ENCODE measurements at regions not wholly inside any gene's neighbourhood (a gene's known extent, or its start where the extent isn't known, plus 50 kb on each side); places are given as distances from the start of the nearest gene placed in this dataset.

DNA sequence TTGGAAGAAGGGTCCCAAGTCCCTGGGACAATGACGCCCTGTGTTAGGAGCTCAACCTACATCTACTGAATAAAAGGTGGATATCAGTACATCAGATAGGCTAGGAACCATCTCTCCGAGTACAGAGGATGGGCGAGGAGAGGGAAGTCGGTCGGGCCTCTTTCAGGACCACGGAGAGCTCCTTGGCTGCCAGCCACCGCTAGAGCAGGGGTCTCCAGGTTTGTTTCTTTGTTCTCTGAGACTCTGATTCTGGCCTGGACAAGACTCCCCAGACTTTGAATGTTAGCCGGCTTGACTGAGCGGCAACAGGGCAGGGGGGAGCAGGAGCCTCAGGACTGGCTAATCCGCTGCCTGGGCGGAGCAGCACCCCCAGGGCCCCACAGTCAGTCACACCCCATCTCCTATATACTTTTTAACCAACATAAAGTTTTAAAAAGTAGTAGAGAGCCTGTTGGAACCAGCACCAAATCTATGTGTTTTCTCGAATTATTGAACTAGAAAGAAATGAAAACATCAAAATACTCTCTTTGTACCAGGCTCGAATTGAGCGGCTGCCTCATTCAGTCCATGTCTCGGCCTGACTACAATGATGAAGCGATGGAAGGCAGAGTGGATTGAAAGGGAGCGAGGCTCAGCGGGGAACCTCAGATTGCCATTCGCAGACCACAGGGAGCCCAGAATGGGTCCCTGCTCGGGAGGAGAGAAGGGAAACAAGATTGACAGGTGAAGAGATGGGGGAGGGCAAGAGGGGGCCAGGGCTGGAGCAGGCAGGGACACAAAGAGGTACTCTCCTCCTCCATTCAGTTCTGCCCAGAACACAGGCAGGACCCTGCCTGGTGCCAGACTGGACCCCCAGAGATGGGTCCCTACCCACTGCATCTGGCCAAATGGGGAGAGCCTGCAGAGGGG, 131.6 kb downstream of the TPRA1 start:
- DNase-seq (ENCODE audit: low read depth) = no peak

DNA sequence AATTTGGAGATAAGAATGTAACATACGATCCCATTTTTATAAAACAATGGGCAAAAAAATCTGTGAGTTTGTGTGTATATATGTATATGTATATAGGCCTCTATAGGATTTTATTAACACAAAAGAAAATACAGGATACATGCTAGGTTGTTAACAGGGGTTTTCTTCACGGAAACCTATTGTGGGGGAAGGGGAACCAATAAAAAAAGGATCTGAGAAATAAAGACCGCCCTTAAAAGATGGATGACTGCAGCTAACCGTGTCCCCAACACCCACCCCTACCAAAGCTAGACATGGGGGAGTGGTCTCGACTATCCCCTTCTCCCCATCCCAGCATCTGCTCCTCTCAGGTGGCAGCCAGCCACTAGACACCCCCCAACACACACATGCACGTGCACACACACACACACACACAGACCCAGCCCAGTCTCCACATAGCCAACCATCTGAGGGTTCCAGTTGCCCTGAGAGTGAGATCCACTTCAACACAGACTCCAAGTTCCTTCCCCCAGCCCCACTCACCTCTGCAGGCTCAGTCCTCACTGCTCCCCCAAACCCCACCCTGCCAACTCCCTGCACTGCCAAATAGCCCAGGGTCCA, 132.9 kb downstream of the TPRA1 start:
- DNase-seq (ENCODE audit: low read depth) = no peak

DNA sequence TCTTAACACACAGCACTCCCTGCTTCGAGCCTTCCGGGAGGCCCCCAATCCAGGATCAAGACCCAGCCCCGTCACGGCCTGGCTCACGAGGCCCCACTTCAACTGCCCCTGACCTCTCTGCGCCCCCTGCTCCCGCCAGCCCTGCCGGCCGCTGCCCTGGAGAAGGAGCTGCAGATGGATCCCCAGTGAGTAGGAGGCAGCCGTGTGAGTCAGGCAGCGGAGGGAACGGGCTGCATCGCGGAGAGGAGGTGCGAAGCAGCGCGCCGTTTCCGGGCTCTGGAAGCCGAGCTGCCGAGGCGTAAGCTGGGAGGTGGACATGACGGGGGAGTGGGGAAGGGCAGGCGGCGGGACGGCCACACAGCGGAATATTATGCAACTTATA, 133.4 kb downstream of the TPRA1 start:
- peak; percentile 50 for DNase-seq (ENCODE audit: low read depth)

DNA sequence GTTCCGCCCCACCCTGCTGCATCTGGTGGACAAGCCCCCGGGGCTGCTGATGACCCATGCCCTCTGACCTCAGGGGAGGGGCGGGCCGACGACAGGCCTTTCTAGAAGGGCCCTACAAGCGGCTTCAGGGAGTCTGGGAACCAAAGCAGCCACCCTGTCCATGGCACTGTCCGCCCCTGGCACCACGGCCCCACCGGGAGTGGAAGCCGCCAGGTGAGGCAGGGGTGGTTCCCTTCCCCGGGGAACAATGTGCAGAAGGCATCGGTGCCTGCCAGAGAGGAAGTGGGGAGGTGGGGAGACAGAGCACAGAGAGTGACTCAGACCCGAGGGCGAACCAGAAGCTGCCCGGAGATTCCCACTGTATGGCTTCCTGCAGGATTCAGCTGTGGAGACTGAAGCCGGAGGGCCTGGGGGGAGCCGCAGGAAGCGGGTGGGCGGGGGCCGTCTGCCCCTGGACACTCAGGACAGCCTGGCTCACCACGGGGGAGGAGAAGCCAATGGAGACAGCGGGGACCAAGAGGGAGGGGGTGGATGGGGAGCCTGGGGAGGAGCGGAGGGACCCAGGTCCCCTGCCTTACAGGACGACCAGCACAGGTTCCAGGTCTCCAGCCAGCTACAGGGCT, 134.0 kb downstream of the TPRA1 start:
- DNase-seq (ENCODE audit: low read depth) = peak; percentile 68

DNA sequence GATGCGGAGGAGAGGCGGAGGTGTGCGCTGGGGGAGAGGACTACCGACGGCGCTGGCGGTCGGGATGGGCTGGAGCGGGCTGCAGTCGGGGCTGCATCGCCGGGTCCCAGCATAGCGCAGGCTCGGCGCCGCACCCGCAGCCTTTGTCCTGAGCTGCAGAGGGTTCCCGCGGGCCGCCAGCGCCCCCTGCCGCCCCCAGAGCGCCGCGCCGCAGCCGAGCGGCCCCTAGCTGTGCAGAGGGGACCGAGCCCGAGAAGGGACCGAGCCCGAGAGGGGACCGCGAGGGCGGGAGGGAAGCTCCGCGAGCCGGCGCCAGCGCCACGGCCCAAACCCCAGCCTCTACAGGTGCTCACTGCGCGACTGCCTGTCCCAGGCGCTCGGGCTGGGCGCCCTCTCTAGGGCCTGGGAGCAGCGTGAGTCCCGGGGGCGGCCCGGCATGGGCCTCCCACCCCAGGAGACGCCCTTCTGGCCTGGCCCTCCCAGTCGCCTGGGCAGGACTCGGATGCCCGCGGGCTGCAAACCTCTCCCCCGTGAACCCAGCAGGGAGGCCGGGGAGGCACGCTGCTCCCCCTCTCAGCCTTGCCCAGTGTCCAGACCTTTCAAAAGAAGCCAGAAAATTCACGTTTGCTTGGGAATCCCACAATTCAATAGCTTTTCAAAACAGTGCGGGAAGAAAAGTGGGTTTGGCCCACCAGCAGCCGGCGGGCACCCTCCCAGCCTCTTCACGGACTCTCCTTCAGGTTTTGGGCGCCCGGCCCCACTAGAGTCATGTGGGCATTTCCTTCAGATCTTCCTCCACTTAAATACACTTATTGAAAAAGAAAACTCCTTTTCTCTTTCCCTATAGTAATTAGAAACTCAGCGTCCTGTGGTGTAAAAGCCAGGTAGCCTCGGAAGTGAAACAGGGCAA, 134.7 kb downstream of the TPRA1 start:
- peak; percentile 5 for DNase-seq (ENCODE audit: low read depth)

DNA sequence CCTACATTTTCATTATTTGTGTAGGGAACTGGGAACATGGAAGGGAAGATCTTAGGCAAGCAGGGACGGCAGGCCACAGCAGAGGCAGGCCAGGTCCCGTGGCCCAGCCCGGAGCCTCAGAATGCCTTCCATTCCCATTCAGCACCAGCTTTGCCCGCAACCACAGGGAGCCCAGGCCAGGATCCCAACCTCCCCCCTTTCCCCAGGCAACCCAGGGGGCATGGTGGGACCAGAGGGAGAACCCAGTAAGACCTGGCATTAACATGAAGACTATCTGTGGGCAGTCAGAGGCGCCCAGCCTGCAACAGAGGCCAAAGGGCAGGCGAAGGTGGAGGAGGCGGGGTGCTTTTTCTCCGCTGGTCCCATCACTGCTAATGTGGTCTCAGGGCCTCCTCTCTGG, 135.6 kb downstream of the TPRA1 start:
- no peak for DNase-seq (ENCODE audit: low read depth)

DNA sequence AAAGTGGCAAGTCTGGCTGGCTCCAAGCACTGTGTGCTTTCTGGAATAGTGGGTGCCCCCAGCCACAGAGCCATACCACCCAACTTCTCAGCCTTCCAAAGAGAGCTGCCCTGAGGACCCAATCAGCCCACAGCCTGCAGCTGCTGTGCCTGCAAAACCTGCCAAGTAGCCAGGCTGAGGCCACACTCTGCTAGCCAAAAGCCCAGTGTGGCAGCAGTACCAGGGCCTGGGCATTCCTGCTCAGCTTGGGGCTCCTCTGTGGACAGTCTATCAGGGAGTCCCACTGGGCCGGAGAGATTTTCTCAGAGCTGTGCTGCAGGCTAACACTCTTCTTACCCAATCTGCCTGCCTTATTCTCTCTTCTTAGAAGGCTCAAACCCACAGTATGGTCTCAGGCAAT, 136.5 kb downstream of the TPRA1 start:
- no peak for DNase-seq (ENCODE audit: low read depth)

DNA sequence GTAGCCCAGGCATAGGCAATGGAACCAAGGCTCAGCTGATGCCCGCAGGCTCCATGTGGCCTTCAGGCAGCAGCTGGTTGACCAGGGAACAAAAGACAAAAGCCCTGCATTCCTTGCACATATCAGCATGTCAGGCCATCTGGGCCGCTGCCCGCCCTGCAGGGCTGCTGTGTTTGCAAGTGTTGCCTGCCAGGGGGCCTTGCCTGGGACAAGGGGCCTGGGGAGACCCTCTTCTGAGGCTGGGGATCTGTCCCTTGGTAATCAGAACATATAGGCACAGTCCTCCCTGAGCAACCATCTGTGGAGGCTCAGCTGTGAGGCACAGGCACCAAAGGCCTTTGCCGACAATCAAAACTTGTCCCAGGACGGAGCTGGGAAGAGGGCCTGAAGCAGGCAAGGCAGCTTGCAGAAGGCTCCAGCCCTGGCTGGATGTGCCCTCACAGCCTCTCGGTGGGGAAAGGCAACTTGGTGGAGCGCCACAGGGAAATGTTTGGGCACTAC, 138.2 kb downstream of the TPRA1 start:
- no peak for DNase-seq (ENCODE audit: low read depth)

DNA sequence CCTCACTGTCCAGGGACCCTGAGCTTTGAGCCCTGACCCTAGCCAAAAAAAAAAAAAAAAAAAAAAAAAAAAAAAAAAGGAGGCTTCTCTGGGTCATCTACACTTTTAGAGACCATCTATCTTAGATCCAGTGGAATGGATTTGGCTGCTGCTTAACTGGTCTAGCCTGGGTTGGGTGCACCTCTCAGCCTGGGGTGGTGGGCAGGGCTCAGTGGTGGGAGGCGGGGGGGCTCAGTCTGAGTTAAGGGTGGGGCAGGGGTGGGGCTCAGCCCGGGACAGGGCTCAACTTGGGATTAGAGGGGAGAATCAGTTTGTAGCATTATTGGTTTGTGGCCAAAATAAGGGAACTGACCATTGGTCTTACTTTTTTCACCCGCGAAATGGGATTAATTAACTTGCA, 139.2 kb downstream of the TPRA1 start:
- no peak for DNase-seq (ENCODE audit: low read depth)

DNA sequence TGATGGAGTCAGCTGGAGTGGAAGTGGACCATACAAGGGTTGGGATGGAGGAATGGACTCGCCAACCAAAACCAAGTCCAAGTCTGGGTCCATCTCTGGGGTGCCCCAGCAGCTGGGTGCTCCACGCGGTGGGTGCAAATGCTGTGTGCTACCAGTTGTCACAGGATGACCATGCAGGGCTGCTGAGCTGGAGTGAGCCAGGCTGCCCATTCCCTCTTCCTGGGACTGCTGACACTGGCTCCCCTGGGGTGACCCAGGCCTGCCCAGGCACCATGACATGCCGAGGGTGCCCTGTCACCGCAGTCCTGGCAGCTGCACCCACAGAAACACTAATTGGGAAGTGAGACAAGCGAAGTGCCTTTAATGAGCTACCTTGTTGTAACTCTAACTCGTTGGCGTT, 140.2 kb downstream of the TPRA1 start:
- DNase-seq (ENCODE audit: low read depth) = no peak

DNA sequence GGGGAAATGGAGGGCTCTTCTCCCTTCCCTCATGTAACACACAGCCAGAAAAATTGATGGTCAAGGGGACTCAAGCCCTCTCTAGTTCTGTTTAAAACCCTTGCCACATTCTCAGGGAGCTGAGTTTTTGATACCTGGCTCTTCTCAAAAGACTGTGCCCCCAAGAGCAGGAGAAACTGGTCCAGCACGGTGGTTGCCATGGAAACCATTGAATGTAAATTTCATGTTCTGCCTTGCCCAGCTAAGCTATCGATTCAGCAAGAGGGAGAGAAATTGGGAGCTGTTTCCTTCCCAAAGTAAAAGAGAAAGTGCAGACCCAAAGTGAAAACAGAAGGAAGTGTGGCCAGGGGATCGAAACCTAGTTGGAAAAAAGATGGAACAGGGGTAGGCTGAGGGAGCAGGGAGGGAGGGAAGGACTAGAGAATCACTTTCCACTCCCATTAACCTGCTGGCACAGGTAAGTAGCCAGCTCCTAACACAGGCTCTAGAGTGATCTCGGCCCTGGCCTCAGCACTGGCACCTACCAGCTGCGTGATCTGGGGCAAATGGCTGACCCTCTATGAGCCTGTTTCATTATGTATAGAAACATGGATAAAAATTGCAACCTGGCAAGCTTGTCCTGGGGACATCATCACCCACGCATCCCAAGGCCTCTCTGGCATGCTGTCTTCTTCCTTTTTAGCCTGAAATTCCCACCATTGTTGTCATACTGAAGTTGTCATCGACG, 140.9 kb downstream of the TPRA1 start:
- no peak for DNase-seq (ENCODE audit: low read depth)

DNA sequence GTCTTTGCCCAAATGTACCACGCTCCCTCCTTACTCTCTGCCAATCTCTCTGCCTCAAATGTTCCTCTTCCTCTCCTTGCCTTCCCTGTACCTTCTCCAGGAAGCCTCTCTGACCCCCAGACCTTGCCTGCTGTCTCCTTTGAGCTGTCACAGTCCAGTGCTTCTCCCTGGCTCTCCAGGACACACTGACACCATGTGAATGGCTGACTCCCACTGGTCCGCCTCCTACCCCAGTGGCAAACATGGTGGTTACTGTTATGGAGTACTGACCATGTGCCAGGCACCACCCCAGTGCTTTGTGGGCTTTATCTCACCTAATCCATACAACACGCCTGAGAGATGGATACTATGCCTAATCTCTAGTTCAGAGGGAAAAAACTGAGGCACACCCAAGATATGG, 141.9 kb downstream of the TPRA1 start:
- DNase-seq (ENCODE audit: low read depth) = no peak

DNA sequence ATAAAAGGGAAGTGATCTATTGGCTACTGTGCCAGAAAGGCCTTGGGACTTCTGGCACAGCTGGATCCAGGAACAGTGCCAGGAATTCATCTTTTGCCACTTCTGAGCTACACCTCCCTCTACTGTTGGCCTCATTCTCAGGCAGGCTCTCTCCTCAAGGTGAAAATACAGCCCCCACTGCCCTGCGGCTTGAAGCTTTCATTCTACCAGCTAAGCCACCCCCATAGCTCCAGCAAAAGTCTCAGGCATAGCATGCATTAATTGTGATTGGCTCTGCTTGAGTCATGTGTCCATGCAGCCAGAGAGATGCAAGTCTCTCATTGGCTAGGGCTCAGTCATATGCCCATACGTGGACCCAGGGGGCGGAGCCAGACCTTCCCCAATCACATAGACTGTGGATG, 142.4 kb downstream of the TPRA1 start:
- no peak for DNase-seq (ENCODE audit: low read depth)

DNA sequence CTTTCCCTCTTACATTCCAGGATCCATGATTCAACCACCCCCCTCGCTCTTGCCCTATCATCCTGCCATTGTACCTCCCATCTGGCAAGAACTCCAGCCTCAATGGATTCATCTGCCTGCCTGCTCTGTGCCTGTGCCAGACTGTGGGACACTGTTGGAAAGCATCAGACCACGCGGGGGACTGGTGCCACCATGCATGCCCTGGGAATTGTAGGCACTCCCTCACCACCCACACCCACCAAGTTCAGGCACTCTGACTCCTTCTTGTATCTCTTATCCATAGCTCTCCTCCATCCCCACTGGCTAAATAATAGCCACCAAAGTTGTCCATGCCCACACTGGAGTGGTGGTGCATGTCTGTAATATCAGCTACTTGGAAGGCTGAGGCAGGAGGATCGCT, 143.8 kb downstream of the TPRA1 start:
- DNase-seq (ENCODE audit: low read depth) = no peak

DNA sequence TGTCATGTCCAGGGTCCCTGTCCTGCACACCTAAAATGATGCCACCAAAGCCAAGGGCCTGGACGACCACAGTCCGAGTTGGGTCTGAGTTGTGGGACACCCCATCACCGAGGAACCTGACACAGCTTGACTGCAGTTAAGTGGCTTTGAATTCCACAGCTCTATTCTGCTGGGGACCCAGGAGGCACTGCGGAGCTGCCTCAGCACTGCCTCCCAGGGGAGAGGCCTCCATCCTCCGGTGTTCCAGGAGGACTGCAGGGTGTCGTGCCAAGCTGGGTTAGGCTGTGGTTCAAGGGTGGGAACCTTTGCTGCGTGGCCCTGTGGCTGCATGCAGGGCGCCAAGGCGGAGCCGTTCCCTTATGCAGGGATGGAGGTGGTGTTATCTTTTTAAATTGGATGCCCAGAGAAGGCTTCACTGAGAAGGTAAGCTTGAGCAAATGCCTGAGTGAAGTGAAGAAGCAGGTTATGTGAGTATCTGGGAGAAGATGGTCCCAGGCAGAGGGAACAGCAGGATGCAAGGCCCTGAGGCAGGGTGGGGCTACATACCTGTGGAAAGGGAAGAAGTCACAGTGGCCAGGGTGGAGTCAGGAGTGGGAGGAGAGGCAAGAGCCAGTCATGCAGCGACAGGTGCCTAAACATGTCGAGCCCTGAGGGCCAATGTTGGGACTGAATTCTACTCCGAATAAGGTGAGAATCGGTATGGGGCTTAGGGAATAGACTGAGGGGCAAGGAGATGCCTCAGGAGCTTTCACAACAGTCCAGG, 144.8 kb downstream of the TPRA1 start:
- DNase-seq (ENCODE audit: low read depth) = no peak

DNA sequence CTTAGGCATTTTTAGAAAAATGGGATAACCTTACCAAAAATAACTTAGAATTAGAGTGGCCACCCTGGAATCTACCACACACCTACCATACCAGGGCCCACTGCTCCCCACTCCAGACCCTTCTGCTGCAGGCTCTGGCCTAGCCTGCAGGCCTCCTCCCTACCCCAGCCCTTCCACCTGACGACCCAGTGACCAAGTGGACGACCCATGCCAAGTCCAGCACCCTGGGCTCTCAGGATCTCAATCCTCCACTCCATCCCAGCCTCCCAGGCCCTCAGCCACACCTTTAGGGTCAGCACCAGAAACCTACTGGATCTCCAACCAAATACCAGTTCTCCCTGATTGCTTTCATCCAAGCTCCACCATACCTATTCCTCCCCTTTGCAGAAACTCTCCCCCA, 145.8 kb downstream of the TPRA1 start:
- no peak for DNase-seq (ENCODE audit: low read depth)

DNA sequence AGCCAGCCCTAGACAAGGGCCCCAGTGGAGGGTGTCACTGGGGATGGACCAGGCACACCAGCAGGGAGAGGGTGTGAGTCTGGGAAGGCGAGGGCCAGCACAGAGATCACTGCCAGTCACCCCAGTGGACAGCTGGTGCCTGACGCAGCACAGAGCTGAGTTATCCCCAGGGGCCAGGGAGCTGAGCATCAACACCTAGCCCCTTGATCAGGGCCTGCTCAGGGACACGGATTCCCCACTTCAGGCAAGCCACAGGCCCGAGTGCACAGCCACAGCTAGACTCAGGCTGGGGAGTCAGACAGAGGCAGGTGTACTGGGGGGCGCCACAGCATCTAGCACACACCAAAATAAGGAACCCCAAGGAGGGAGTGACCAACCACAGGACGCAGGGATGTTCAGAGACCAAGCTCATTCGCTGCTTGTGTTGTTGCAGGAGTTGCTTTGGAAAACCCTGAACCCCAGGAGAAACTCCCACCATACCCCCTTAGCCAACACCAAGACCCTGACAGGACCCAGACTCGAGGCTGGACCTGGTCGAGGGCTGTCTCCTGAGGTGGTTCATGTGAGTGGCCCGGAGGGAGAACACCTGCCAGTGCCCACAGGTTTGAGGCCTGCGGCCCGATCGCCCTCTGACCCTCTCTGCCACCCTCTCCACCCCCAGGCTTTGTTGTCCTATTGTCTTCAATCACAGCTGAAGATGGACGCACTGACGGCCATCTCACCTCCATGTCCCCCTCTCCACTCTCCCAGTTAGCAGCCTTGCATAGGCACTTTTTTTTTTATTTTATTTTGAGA, 146.8 kb downstream of the TPRA1 start:
- DNase-seq (ENCODE audit: low read depth) = no peak

DNA sequence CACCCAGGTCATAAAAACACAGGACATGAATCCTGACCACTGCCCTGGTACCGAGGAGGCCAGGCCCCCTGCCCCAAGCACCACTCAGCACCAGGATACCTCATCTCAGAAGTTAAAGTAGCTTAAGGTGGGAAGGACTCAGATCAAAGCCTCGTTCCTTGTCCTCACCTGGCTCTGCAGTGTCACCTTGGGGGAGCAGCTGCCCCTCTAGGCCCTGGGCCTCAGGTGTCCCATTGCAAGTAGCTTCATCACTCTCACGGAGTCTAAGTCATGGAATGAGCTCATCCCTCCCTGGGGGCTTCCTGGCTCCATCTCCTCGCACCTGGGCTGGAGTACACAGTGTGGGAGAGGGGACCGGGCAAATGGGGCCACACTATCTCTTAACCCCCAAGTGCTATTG, 148.0 kb downstream of the TPRA1 start:
- no peak for DNase-seq (ENCODE audit: low read depth)

DNA sequence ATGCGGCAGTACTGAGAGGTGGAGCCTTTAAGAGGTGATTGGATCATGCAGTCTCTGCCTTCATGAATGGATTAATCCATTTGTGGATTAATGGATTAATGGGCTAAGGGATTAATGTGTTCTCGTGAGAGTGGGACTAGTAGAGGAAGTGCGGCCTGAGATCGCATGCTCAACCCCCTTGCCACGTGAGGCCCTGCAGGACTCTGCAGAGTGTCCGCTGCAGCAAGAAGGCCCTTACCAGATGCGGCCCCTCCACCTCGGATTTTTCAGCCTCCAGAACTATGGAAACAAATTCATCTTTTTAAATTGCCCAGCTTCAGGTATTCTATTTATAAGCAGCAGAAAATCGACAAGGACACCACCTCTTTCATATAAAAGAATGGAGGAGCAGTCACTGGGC, 148.8 kb downstream of the TPRA1 start:
- no peak for DNase-seq (ENCODE audit: low read depth)

DNA sequence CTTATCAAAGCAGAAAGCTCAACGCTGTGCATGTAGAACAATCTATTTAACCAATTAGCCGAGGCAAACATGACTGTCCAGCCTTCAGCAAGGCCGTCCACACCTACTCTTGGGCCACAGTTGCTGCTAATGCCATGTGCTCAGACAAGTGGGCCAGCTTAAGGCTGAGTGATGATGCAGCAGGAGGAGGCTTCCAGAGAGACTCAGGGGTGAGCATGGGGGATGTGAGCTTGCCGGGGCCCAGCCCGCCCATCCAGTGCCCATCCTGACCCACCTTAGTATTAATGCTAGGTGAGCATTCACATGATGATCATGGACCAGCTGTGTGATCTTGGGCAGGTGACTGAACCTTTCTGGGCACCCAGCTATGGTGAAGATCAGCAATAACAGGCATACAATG, 150.1 kb downstream of the TPRA1 start:
- no peak for DNase-seq (ENCODE audit: low read depth)

Data from renal cortical epithelial cell (primary cell).